Osteoblast (primary cell): ENCODE measurements at regions not wholly inside any gene's neighbourhood (a gene's known extent, or its start where the extent isn't known, plus 50 kb on each side); places are given as distances from the start of the nearest gene placed in this dataset.

Experiments
- DNase-seq: peaks from one replicate; pipeline ENCODE4 v3.0.0; 2011; ENCODE audit warnings: low spot score, mixed read lengths; ENCODE audit not compliant: insufficient read length; ENCODE audit errors: missing footprints
- H2AFZ ChIP-seq: 2 replicates; pipeline ENCODE4 v1.6.0; 2011; ENCODE audit warnings: mild to moderate bottlenecking, low read length
- H3K27ac ChIP-seq: 2 replicates; pipeline ENCODE4 v1.5.1; 2011; ENCODE audit warnings: mild to moderate bottlenecking, low read depth, low read length, moderate library complexity
- H3K27me3 ChIP-seq: 2 replicates; pipeline ENCODE4 v1.6.0; 2012; ENCODE audit warnings: mild to moderate bottlenecking, control low read depth, inconsistent platforms, low read length, moderate library complexity; ENCODE audit not compliant: insufficient read depth
- H3K36me3 ChIP-seq: 2 replicates; pipeline ENCODE4 v1.5.1; 2011; ENCODE audit warnings: mild to moderate bottlenecking, low read length, control low read depth, moderate library complexity; ENCODE audit not compliant: insufficient read depth
- H3K4me1 ChIP-seq: 2 replicates; pipeline ENCODE4 v1.5.1; 2011; ENCODE audit warnings: mild to moderate bottlenecking, low read length, control low read depth, moderate library complexity; ENCODE audit not compliant: insufficient read depth
- H3K4me2 ChIP-seq: 2 replicates; pipeline ENCODE4 v1.6.0; 2011; ENCODE audit warnings: mild to moderate bottlenecking, low read length; ENCODE audit not compliant: insufficient read depth
- H3K4me3 ChIP-seq: fragments of 200-600 bp; sonication (generic); 3 replicates; pipeline ENCODE4 v1.5.1; 2012; ENCODE audit warnings: mild to moderate bottlenecking, low read length, inconsistent platforms; ENCODE audit not compliant: insufficient read depth
- H3K79me2 ChIP-seq: 2 replicates; pipeline ENCODE4 v1.6.0; 2012; ENCODE audit warnings: mild to moderate bottlenecking, low read length, control low read depth, inconsistent platforms; ENCODE audit not compliant: insufficient read depth
- H3K9me3 ChIP-seq: 2 replicates; pipeline ENCODE4 v1.5.1; 2011; ENCODE audit warnings: low read depth, low read length, control low read depth
- H4K20me1 ChIP-seq: 2 replicates; pipeline ENCODE4 v1.6.0; 2012; ENCODE audit warnings: mild to moderate bottlenecking, low read length, control low read depth; ENCODE audit not compliant: insufficient read depth
- TF ChIP-seq, protein P1 (sequence below): IDR thresholded peaks from 2 replicates; pipeline ENCODE4 v1.5.1; 2011; ENCODE audit warnings: mild to moderate bottlenecking, low read depth, low read length, moderate library complexity; ENCODE audit errors: extremely low read depth

DNA sequence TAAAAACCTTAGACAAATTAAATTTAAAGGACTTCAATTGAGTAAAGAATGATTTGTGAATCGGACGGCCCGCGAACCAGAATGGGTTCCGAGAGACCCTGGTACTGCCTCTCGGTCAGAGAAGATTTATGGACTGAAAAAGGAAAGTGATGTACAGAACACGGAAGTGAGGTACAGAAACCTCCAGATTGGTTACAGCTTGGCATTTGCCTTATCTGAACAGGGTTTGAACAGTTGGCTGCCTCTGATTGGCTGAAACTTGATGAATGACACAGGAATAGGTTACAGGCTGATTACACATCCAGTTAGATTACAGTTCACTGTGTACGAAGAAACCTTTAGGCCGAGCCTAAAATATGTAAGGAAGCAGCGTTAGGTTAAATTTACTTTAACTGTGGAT, 156.5 kb upstream of the EGFLAM start:
- Histone ChIP-seq H3K79me2 (no peaks in the 10 kb centered on the region), H3K27me3 (peaks cover 8% of the 10 kb centered on the region), H3K4me1 (no peaks in the 10 kb centered on the region), H4K20me1 (no peaks in the 10 kb centered on the region), H3K4me3 (no peak overlapping the region), H3K9me3 (no peaks in the 10 kb centered on the region), H2AFZ (no peak overlapping the region), H3K27ac (no peak overlapping the region), H3K4me2 (no peak overlapping the region), H3K36me3 (no peaks in the 10 kb centered on the region)
- TF ChIP-seq, protein P1, sequence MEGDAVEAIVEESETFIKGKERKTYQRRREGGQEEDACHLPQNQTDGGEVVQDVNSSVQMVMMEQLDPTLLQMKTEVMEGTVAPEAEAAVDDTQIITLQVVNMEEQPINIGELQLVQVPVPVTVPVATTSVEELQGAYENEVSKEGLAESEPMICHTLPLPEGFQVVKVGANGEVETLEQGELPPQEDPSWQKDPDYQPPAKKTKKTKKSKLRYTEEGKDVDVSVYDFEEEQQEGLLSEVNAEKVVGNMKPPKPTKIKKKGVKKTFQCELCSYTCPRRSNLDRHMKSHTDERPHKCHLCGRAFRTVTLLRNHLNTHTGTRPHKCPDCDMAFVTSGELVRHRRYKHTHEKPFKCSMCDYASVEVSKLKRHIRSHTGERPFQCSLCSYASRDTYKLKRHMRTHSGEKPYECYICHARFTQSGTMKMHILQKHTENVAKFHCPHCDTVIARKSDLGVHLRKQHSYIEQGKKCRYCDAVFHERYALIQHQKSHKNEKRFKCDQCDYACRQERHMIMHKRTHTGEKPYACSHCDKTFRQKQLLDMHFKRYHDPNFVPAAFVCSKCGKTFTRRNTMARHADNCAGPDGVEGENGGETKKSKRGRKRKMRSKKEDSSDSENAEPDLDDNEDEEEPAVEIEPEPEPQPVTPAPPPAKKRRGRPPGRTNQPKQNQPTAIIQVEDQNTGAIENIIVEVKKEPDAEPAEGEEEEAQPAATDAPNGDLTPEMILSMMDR: no peak
- no peak for DNase-seq

DNA sequence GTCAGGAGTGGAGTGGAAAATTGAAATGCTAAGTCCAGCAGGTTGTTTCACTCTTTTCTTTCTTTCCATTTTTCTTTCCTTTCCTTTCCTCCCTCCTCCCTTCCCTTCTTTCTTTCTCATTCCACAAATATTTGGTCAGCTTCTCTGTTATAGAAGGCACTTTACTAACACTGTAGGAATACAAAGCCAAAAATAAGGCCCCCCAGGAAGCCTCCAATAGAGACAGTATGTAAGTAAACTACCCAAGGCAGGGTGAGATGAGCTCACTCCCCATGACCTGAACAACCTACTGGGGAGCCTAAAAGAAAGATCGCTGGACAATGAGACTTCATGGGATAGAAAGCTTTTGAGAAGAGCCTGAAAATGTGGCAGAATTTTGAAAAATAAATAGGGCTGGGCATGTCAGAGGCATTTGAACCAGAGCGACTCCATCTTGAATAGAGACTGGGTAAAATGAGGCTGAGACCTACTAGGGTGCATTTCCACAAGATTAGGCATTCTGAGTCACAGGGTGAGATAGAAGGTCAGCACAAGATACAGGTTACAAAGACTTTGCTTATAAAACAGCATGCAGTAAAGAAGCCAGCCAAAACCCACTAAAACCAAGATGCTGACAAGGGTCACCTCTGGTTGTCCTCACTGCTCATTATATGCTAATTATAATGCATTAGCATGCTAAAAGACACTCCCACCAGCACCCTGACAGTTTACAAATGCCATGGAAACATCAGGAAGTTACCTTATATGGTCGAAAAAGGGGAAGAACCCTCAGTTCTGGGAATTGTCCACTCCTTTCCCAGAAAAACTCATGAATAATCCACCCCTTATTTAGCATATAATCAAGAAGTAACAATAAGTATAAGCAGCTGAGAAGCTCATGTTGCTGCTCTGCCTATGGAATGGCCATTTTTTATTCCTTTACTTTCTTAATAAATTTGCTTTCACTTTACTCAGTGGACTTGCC, 158.9 kb upstream of the EGFLAM start:
- TF ChIP-seq, protein P1: no peak
- H4K20me1 ChIP-seq: no peaks in the 10 kb centered on the region
- no peak overlapping the region for H3K4me2 ChIP-seq
- H3K4me3 ChIP-seq: no peak overlapping the region
- no peaks in the 10 kb centered on the region for H3K4me1 ChIP-seq
- no peak overlapping the region for H3K27ac ChIP-seq
- H3K79me2 ChIP-seq: no peaks in the 10 kb centered on the region
- H3K9me3 ChIP-seq: no peaks in the 10 kb centered on the region
- no peak for DNase-seq
- no peaks in the 10 kb centered on the region for H3K36me3 ChIP-seq
- peaks cover 16% of the 10 kb centered on the region for H3K27me3 ChIP-seq
- no peak overlapping the region for H2AFZ ChIP-seq

DNA sequence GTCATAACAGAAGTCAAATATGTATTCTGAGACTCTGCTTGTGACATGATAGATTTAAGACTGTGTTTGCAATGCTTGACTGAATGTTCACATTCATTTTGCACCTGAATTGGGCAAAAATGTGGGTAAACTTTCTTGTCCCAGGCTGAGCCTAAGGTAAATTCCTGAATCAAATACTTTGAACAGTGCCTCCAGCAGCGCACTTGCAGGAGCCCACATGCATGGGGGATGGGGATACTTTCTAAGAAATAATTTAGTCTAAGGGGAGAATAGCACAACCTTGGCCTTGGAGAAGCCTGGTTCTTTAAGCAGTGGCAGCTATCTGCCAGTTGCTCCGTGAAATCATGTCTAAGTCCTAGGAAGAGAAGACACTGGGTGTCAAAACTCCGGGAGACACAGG, 163.5 kb upstream of the EGFLAM start:
- no peak overlapping the region for H3K4me3 ChIP-seq
- no peak for DNase-seq
- TF ChIP-seq, protein P1: no peak
- no peaks in the 10 kb centered on the region for H4K20me1 ChIP-seq
- H3K36me3 ChIP-seq: no peaks in the 10 kb centered on the region
- no peak overlapping the region for H3K4me2 ChIP-seq
- H3K27ac ChIP-seq: no peak overlapping the region
- H3K27me3 ChIP-seq: peaks cover 29% of the 10 kb centered on the region
- no peaks in the 10 kb centered on the region for H3K4me1 ChIP-seq
- H2AFZ ChIP-seq: no peak overlapping the region
- H3K9me3 ChIP-seq: no peaks in the 10 kb centered on the region
- H3K79me2 ChIP-seq: no peaks in the 10 kb centered on the region

DNA sequence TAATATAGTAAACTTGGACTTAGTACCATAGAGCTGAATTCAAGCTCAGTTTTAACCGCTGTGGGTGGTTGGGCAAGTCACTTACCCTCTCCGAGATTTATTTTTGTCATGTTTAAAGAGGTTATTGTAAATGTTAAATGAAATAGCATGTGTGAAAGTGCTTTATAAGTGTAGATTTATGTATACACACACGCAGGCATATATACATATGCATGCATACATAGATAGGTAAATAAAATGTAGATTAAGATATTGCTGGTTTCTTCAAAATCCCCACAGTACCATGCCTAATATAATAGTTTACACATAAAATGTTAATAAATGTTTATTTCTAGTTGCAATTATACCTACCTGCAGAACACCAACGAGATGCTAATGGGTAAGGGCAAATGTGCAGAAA, 164.5 kb upstream of the EGFLAM start:
- TF ChIP-seq, protein P1: no peak
- no peak overlapping the region for H2AFZ ChIP-seq
- no peaks in the 10 kb centered on the region for H3K9me3 ChIP-seq
- H3K27ac ChIP-seq: no peak overlapping the region
- DNase-seq: no peak
- no peaks in the 10 kb centered on the region for H3K4me1 ChIP-seq
- H3K4me2 ChIP-seq: no peak overlapping the region
- H3K36me3 ChIP-seq: no peaks in the 10 kb centered on the region
- H3K79me2 ChIP-seq: no peaks in the 10 kb centered on the region
- H3K4me3 ChIP-seq: no peak overlapping the region
- H4K20me1 ChIP-seq: no peaks in the 10 kb centered on the region
- H3K27me3 ChIP-seq: peaks cover 24% of the 10 kb centered on the region
